SU-DHL-6 (cell line): ENCODE measurements at regions not wholly inside any gene's neighbourhood (a gene's known extent, or its start where the extent isn't known, plus 50 kb on each side); places are given as distances from the start of the nearest gene placed in this dataset.

Source experiments
- H2AFZ ChIP-seq: fragments of 200-600 bp; sonication (generic); 2 replicates; pipeline ENCODE4 v1.6.1; 2014; ENCODE audit warnings: low read depth, mild to moderate bottlenecking, moderate library complexity, mixed read lengths, antibody characterized with exemption, low read length; ENCODE audit not compliant: severe bottlenecking
- H3F3A ChIP-seq: fragments of 200-600 bp; shearing (Covaris generic); 2 replicates; pipeline ENCODE4 v1.6.0; 2016; ENCODE audit warnings: antibody characterized with exemption, mild to moderate bottlenecking; ENCODE audit not compliant: insufficient read depth
- H3K27ac ChIP-seq: fragments of 200-600 bp; sonication (generic); 2 replicates; pipeline ENCODE4 v1.5.1; 2016; ENCODE audit warnings: low read depth, mild to moderate bottlenecking, low read length, moderate library complexity, mixed read lengths
- H3K27me3 ChIP-seq: fragments of 200-600 bp; sonication (generic), shearing (Covaris generic); 2 replicates; pipeline ENCODE4 v1.6.0; 2014; ENCODE audit warnings: mild to moderate bottlenecking, low read length
- H3K36me3 ChIP-seq: fragments of 200-600 bp; sonication (generic); 2 replicates; pipeline ENCODE4 v1.6.1; 2014; ENCODE audit warnings: mild to moderate bottlenecking, low read length, mixed read lengths
- H3K4me2 ChIP-seq: fragments of 300-600, 200-600 bp; shearing (Covaris generic), sonication (generic); 2 replicates; pipeline ENCODE4 v1.6.0; 2014; ENCODE audit warnings: low read length, low read depth, mild to moderate bottlenecking; ENCODE audit not compliant: poor library complexity, severe bottlenecking
- H3K4me3 ChIP-seq: fragments of 200-600 bp; sonication (generic); 2 replicates; pipeline ENCODE4 v1.5.1; 2014; ENCODE audit warnings: antibody characterized with exemption, low read length, mild to moderate bottlenecking, mixed read lengths; ENCODE audit not compliant: insufficient read depth, poor library complexity, severe bottlenecking
- H3K79me2 ChIP-seq: fragments of 200-600 bp; sonication (generic); 2 replicates; pipeline ENCODE4 v1.6.1; 2014; ENCODE audit warnings: mild to moderate bottlenecking, low read length, moderate library complexity; ENCODE audit not compliant: insufficient read depth
- H3K9ac ChIP-seq: fragments of 200-600 bp; sonication (generic); 2 replicates; pipeline ENCODE4 v1.7.0; 2014; ENCODE audit warnings: mild to moderate bottlenecking, low read length
- H3K9me2 ChIP-seq: fragments of 200-600 bp; sonication (generic); replicated peaks from 2 replicates; pipeline ENCODE4 v1.6.1; 2014; ENCODE audit warnings: low read length; ENCODE audit not compliant: insufficient read depth
- H3K9me3 ChIP-seq: fragments of 200-600 bp; sonication (generic); 2 replicates; pipeline ENCODE4 v1.6.1; 2014; ENCODE audit warnings: low read length, mixed read lengths; ENCODE audit not compliant: insufficient read depth
- H4K20me1 ChIP-seq: fragments of 200-600 bp; sonication (generic); 2 replicates; pipeline ENCODE4 v1.6.1; 2014; ENCODE audit warnings: low read depth, mild to moderate bottlenecking, antibody characterized with exemption, low read length, moderate library complexity, mixed read lengths
- EZH2phosphoT487 ChIP-seq: fragments of 200-600 bp; sonication (generic), shearing (Covaris generic); conservative IDR thresholded peaks from 2 replicates; pipeline ENCODE4 v1.6.1; 2018; ENCODE audit warnings: mild to moderate bottlenecking, antibody characterized with exemption, low read length, moderate library complexity, mixed read lengths
- TF ChIP-seq, protein P1 (sequence below): fragments of 200-600 bp; sonication (generic); IDR thresholded peaks from one replicate; pipeline ENCODE4 v1.5.1; 2017; ENCODE audit warnings: antibody characterized with exemption, mild to moderate bottlenecking, low read length, moderate library complexity; ENCODE audit not compliant: insufficient read depth, poor library complexity, severe bottlenecking

DNA sequence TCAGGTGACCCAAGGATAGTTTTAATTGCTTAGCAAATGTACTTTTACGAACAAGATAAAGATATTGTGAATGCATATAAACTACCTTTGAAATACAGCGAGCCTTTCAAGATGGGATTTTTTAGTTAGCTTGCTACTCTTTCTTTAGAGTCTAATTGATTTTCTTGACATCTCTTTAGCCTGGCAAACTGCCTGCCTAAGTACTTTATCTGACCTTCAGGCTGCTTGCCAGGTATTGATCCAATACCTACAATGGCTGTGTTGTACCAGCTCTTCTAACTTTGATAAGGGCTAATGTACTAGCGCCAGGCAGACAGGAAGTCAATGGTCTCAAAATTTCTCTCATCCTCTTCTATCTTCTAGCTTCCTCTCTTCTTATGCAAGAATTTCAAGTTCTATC is 414.4 kb upstream of the ACVR2A start:
- H3F3A ChIP-seq, result no peaks in the 10 kb centered on the region
- no peak overlapping the region for H3K4me3 ChIP-seq
- TF ChIP-seq, protein P1, sequence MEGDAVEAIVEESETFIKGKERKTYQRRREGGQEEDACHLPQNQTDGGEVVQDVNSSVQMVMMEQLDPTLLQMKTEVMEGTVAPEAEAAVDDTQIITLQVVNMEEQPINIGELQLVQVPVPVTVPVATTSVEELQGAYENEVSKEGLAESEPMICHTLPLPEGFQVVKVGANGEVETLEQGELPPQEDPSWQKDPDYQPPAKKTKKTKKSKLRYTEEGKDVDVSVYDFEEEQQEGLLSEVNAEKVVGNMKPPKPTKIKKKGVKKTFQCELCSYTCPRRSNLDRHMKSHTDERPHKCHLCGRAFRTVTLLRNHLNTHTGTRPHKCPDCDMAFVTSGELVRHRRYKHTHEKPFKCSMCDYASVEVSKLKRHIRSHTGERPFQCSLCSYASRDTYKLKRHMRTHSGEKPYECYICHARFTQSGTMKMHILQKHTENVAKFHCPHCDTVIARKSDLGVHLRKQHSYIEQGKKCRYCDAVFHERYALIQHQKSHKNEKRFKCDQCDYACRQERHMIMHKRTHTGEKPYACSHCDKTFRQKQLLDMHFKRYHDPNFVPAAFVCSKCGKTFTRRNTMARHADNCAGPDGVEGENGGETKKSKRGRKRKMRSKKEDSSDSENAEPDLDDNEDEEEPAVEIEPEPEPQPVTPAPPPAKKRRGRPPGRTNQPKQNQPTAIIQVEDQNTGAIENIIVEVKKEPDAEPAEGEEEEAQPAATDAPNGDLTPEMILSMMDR, result no peak
- no peak for TF ChIP-seq EZH2phosphoT487
- H2AFZ ChIP-seq, result no peak overlapping the region
- H3K9me3 ChIP-seq, result no peaks in the 10 kb centered on the region
- H3K36me3 ChIP-seq, result no peaks in the 10 kb centered on the region
- no peak overlapping the region for H3K27ac ChIP-seq
- no peak overlapping the region for H3K9ac ChIP-seq
- H3K4me2 ChIP-seq, result no peak overlapping the region
- no peaks in the 10 kb centered on the region for H3K9me2 ChIP-seq
- H3K79me2 ChIP-seq, result no peaks in the 10 kb centered on the region
- H3K27me3 ChIP-seq, result no peaks in the 10 kb centered on the region
- no peaks in the 10 kb centered on the region for H4K20me1 ChIP-seq

DNA sequence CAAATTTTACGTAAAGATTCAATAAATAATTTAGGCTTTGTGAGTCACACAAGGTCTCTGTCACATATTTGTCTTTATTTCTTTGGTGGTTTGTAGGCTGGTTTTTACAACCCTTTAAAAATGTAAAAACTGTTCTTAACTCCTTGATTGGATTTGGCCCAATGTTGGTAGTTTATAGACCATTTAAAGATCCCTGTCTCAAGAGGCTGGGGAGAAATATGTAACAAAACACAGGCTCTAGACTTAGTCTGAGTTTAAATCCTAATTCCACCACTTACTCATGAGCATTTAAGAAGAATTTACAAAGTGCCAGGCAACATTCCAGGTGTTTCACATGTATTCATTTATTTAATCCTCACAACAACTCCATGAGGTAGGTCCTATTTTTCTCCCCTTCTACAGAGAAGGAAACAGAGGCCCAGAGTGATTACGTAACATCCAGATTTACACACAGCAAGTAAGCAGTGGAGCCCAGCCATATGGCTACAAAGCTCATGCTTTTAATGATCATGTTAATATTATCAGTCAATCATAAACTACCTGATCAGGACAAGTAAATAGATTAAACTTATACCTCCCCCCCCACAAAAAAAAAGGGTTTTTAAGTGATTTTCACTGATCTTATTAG is 416.6 kb upstream of the ACVR2A start:
- Histone ChIP-seq H3K4me2 (no peak overlapping the region), H3F3A (no peaks in the 10 kb centered on the region), H3K79me2 (no peaks in the 10 kb centered on the region), H3K9me3 (no peaks in the 10 kb centered on the region), H3K4me3 (no peak overlapping the region), H3K27ac (no peak overlapping the region), H4K20me1 (no peaks in the 10 kb centered on the region), H2AFZ (no peak overlapping the region), H3K36me3 (no peaks in the 10 kb centered on the region), H3K9ac (no peak overlapping the region), H3K9me2 (no peaks in the 10 kb centered on the region), H3K27me3 (no peaks in the 10 kb centered on the region)
- TF ChIP-seq, protein P1, result no peak
- TF ChIP-seq EZH2phosphoT487, result no peak

DNA sequence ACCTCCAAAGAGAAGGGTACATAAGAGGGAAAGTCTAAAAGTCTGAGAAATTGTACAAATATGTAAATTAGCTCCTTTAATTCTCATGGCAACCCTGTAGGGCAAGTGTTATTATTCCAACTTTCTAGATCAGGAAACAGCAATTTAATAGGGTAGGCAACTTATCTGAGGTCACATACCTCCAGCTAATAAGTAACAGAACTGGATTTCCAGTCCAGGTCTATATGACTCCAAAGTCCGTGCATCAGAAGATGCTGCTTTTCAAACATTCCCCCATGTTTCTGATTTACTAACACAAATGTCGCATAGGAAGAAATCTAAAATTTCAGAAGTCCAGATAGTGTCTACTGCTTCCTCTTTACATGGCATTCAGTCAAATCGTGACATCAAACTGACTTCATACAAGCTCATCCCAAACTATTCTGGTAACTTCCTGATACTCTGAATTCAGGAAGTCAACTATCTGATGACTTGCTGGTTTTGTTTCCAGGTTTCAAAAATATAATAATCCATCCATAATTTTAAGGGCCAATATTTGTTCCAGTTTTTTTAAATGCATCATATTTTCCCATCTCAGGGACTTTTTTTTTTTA is 419.3 kb upstream of the ACVR2A start:
- no peak overlapping the region for H3K4me2 ChIP-seq

More for the DNA sequence above, 419.3 kb upstream of the ACVR2A start:
- H3F3A ChIP-seq, result no peaks in the 10 kb centered on the region
- no peak overlapping the region for H3K9ac ChIP-seq
- TF ChIP-seq EZH2phosphoT487, result no peak
- TF ChIP-seq, protein P1, result no peak
- no peak overlapping the region for H2AFZ ChIP-seq
- H3K27me3 ChIP-seq, result no peaks in the 10 kb centered on the region
- H3K4me3 ChIP-seq, result no peak overlapping the region
- H4K20me1 ChIP-seq, result no peaks in the 10 kb centered on the region
- H3K9me2 ChIP-seq, result no peaks in the 10 kb centered on the region
- no peaks in the 10 kb centered on the region for H3K9me3 ChIP-seq
- H3K36me3 ChIP-seq, result no peaks in the 10 kb centered on the region
- no peak overlapping the region for H3K27ac ChIP-seq
- H3K79me2 ChIP-seq, result no peaks in the 10 kb centered on the region
